Activated CD8-positive, alpha-beta T cell treated with anti-CD3 and anti-CD28 coated beads for 36 hours (primary cell): ENCODE measurements at regions not wholly inside any gene's neighbourhood (a gene's known extent, or its start where the extent isn't known, plus 50 kb on each side); places are given as distances from the start of the nearest gene placed in this dataset.

Experiments
- ATAC-seq: fragments of 200-7000 bp; cut with Tn5 transposase; one replicate; pipeline ENCODE4 v1.10.0; 2021; ENCODE audit warnings: mild to moderate bottlenecking, moderate library complexity
- CTCF ChIA-PET: fragments of 350-600 bp; sonication (Branson Sonifier 250); formaldehyde crosslinking; loops from one replicate; lab custom pipeline; 2021; ENCODE audit warnings: antibody characterized with exemption; lab: Charles Lee
- POLR2A ChIA-PET: fragments of 350-600 bp; sonication (Branson Sonifier 250); formaldehyde crosslinking; loops from one replicate; lab custom pipeline; 2021; ENCODE audit warnings: antibody characterized with exemption; lab: Charles Lee
- DNase-seq: peaks from one replicate; pipeline ENCODE4 v3.0.0-alpha.2; 2020
- H3K27ac Mint-ChIP-seq: one replicate; pipeline ENCODE4 v1.8.0; 2021; ENCODE audit warnings: mild to moderate bottlenecking, mixed read lengths
- H3K27me3 Mint-ChIP-seq: one replicate; pipeline ENCODE4 v1.8.0; 2021; ENCODE audit warnings: mixed read lengths
- H3K36me3 Mint-ChIP-seq: one replicate; pipeline ENCODE4 v1.8.0; 2021; ENCODE audit warnings: low read depth, mixed read lengths
- H3K4me1 Mint-ChIP-seq: one replicate; pipeline ENCODE4 v1.8.0; 2021; ENCODE audit warnings: low read depth, mixed read lengths
- H3K4me3 Mint-ChIP-seq: one replicate; pipeline ENCODE4 v1.8.0; 2021; ENCODE audit warnings: mild to moderate bottlenecking, moderate library complexity, mixed read lengths
- H3K9me3 Mint-ChIP-seq: one replicate; pipeline ENCODE4 v1.8.0; 2021; ENCODE audit warnings: mixed read lengths
- CTCF ChIP-seq: fragments of 200-600 bp; IDR thresholded peaks from one replicate; pipeline ENCODE4 v1.8.0; 2022; ENCODE audit warnings: antibody characterized with exemption, mild to moderate bottlenecking
- intact Hi-C: fragments of 100-400 bp; cut with micrococcal nuclease; formaldehyde crosslinking; loops from one replicate; pipeline ENCODE4 v1.10.0; 2022

- Mint-ChIP-seq H3K9me3 (no peaks in the 10 kb centered on the region), H3K36me3 (no peaks in the 10 kb centered on the region), H3K4me1 (no peaks in the 10 kb centered on the region), H3K27me3 (peaks cover 5% of the 10 kb centered on the region), H3K27ac (no peak overlapping the region), H3K4me3 (no peak overlapping the region)
- ChIA-PET CTCF (no interaction called here), POLR2A (no interaction called here)
- no peak for TF ChIP-seq CTCF
- DNase-seq: peak; percentile 54
- intact Hi-C loops: no loop called here
- peak; percentile 73 for ATAC-seq
Observed at GRCh38 chr14:62269204-62269603, 507.0 kb downstream of the SNAPC1 start.

GRCh38 chr14:62270236-62270635 is 508.0 kb downstream of the SNAPC1 start:
- no peak for TF ChIP-seq CTCF
- Mint-ChIP-seq H3K27me3 (peaks cover 5% of the 10 kb centered on the region), H3K9me3 (no peaks in the 10 kb centered on the region), H3K27ac (no peak overlapping the region), H3K36me3 (no peaks in the 10 kb centered on the region), H3K4me1 (no peaks in the 10 kb centered on the region), H3K4me3 (no peak overlapping the region)
- DNase-seq: no peak
- intact Hi-C loops: no loop called here
- ChIA-PET POLR2A (no interaction called here), CTCF (no interaction called here)
- no peak for ATAC-seq

GRCh38 chr14:62280366-62280765 is 518.1 kb downstream of the SNAPC1 start:
- intact Hi-C loops: no loop called here
- H3K9me3 Mint-ChIP-seq: no peaks in the 10 kb centered on the region
- DNase-seq (no peak), ATAC-seq (no peak)
- no peak overlapping the region for H3K27ac Mint-ChIP-seq
- H3K27me3 Mint-ChIP-seq: peaks cover 3% of the 10 kb centered on the region
- ChIA-PET CTCF (no interaction called here), POLR2A (no interaction called here)
- no peaks in the 10 kb centered on the region for H3K36me3 Mint-ChIP-seq
- no peak overlapping the region for H3K4me3 Mint-ChIP-seq
- no peak for TF ChIP-seq CTCF
- H3K4me1 Mint-ChIP-seq: no peaks in the 10 kb centered on the region

GRCh38 chr14:62283837-62284236 is 521.6 kb downstream of the SNAPC1 start:
- DNase-seq (no peak), ATAC-seq (no peak)
- no peaks in the 10 kb centered on the region for H3K36me3 Mint-ChIP-seq
- peaks cover 2% of the 10 kb centered on the region for H3K27me3 Mint-ChIP-seq
- no peak for TF ChIP-seq CTCF
- POLR2A ChIA-PET: interaction anchor here (0.7 kb wide), 1 partner anchor 228 kb away, joined by 3 read pairs; no protein-coding TSS in a partner anchor
- no peaks in the 10 kb centered on the region for H3K4me1 Mint-ChIP-seq
- intact Hi-C loops: no loop called here
- no peak overlapping the region for H3K4me3 Mint-ChIP-seq
- H3K27ac Mint-ChIP-seq: no peak overlapping the region
- CTCF ChIA-PET: no interaction called here
- H3K9me3 Mint-ChIP-seq: no peaks in the 10 kb centered on the region

GRCh38 chr14:62289471-62289870 is 527.3 kb downstream of the SNAPC1 start:
- Mint-ChIP-seq H3K9me3 (no peaks in the 10 kb centered on the region), H3K27ac (no peak overlapping the region), H3K36me3 (no peaks in the 10 kb centered on the region), H3K27me3 (no peaks in the 10 kb centered on the region), H3K4me3 (no peak overlapping the region), H3K4me1 (no peaks in the 10 kb centered on the region)
- ChIA-PET CTCF (no interaction called here), POLR2A (no interaction called here)
- TF ChIP-seq CTCF: no peak
- no peak for DNase-seq
- intact Hi-C loops: no loop called here
- no peak for ATAC-seq
